ENCODE measurements at regions not wholly inside any gene's neighbourhood (a gene's known extent, or its start where the extent isn't known, plus 50 kb on each side); places are given as distances from the start of the nearest gene placed in this dataset.

GRCh38 chr15:67945131-67945530, 105.3 kb upstream of the RNU6-1 start:
- TF ChIP-seq, protein P1, sequence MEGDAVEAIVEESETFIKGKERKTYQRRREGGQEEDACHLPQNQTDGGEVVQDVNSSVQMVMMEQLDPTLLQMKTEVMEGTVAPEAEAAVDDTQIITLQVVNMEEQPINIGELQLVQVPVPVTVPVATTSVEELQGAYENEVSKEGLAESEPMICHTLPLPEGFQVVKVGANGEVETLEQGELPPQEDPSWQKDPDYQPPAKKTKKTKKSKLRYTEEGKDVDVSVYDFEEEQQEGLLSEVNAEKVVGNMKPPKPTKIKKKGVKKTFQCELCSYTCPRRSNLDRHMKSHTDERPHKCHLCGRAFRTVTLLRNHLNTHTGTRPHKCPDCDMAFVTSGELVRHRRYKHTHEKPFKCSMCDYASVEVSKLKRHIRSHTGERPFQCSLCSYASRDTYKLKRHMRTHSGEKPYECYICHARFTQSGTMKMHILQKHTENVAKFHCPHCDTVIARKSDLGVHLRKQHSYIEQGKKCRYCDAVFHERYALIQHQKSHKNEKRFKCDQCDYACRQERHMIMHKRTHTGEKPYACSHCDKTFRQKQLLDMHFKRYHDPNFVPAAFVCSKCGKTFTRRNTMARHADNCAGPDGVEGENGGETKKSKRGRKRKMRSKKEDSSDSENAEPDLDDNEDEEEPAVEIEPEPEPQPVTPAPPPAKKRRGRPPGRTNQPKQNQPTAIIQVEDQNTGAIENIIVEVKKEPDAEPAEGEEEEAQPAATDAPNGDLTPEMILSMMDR (IDR thresholded peaks at IDR 0.05): no peak
- no peak for TF ChIP-seq POLR2A (IDR thresholded peaks at IDR 0.05)

All from esophagus squamous epithelium (tissue), 4 donors.